Right atrium auricular region (tissue), 2 donors: ENCODE measurements at regions not wholly inside any gene's neighbourhood (a gene's known extent, or its start where the extent isn't known, plus 50 kb on each side); places are given as distances from the start of the nearest gene placed in this dataset.

Experiments used
- DNase-seq: peaks from one replicate; pipeline ENCODE4 v3.0.0-alpha.2; 2019; ENCODE audit warnings: low spot score
- H3K27ac ChIP-seq, 2 donors: fragments of 200-600 bp; sonication (generic); 1 replicate in 1 of 2; 2 replicates in 1 of 2; pipeline ENCODE4 v1.5.1; 2016 to 2019
- H3K27me3 ChIP-seq, 2 donors: fragments of 200-600 bp; sonication (generic); one replicate each; pipeline versions ENCODE4 v1.5.1 to v1.6.0; 2017 to 2019
- H3K36me3 ChIP-seq: fragments of 200-600 bp; sonication (generic); one replicate; pipeline ENCODE4 v1.5.1; 2016
- H3K4me1 ChIP-seq, 2 donors: fragments of 200-600 bp; sonication (generic); one replicate each; pipeline versions ENCODE4 v1.5.1 to v1.6.0; 2017 to 2019
- H3K4me3 ChIP-seq, 2 donors: fragments of 200-600 bp; sonication (generic); 1 replicate in 1 of 2; 2 replicates in 1 of 2; pipeline ENCODE4 v1.5.1; 2017 to 2019; ENCODE audit warnings: mild to moderate bottlenecking in 1 of 2, moderate library complexity in 1 of 2
- H3K9me3 ChIP-seq, 2 donors: fragments of 200-600 bp; sonication (generic); one replicate each; pipeline ENCODE4 v1.5.1; 2019
- TF ChIP-seq, protein P1 (sequence below), 2 donors: fragments of 200-600 bp; sonication (generic); IDR thresholded peaks; one replicate each; pipeline ENCODE4 v1.5.1; 2019; ENCODE audit warnings: antibody characterized with exemption in 2 of 2

DNA sequence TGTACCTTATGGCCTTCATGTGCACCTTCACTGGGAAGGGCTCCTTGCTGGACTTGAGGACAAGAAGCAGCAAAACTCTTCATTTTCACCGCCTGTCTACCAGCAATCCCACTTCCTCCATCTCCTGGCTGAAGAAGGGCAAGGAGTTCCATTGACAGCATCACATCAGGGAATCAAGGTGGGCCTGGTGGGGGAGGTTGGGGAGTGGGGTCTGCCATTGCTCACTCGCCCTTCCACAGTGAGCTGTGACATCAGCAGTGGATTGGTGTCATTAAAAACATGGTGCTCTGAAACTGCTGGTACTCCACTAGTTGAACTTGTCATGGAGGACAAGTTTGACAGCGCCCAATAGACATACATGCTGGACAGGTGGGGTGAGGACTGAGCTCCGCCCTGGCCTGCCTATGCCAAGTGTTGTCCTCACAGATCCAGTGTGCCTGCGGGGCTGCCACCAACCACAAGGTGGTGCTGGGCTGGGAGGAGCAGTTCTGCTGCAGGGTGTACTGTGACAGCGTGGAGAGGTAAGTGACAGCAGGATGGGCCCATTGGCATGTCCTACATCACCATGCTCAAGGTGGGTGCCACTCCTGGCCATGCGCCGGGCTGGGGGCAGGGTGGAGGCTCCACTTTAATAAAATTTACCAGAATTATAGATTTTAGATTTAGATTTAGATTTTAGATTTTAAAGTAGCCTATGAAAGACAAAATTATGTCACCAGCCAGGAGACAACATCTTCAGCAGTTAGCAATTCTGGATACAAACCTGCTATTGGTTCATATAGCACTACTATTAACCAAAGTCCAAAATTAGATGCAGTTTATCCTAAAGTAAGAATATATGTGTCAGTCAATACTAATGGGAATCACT is 1729.1 kb downstream of the TP53TG3F start:
- Histone ChIP-seq H3K27me3 (no peaks in the 10 kb centered on the region), H3K4me1 (no peaks in the 10 kb centered on the region), H3K9me3 (no peaks in the 10 kb centered on the region), H3K27ac (no peak overlapping the region), H3K36me3 (no peaks in the 10 kb centered on the region), H3K4me3 (no peak overlapping the region)
- TF ChIP-seq, protein P1, sequence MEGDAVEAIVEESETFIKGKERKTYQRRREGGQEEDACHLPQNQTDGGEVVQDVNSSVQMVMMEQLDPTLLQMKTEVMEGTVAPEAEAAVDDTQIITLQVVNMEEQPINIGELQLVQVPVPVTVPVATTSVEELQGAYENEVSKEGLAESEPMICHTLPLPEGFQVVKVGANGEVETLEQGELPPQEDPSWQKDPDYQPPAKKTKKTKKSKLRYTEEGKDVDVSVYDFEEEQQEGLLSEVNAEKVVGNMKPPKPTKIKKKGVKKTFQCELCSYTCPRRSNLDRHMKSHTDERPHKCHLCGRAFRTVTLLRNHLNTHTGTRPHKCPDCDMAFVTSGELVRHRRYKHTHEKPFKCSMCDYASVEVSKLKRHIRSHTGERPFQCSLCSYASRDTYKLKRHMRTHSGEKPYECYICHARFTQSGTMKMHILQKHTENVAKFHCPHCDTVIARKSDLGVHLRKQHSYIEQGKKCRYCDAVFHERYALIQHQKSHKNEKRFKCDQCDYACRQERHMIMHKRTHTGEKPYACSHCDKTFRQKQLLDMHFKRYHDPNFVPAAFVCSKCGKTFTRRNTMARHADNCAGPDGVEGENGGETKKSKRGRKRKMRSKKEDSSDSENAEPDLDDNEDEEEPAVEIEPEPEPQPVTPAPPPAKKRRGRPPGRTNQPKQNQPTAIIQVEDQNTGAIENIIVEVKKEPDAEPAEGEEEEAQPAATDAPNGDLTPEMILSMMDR (IDR thresholded peaks at IDR 0.05) = peak in 1 of 2 donors; percentile 30
- DNase-seq = no peak

DNA sequence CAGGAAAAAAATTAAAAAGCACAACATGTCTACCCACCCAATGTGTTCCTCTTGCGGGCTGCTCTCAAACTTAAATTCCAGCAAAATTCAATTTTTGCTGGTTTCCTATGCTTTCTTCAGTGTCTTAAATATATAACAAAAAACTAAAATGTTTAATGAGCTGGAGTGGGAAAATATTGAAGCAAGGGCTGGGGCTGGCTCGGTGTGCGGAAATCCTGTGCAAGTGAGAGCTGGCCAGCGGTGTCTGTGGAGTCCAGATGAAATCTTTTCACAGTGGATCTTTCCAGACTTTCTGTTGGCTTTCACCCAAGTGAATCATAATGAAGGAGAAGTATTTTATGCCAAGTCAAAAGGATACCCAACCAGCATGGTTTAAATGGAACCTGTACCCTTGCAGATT is 1733.6 kb downstream of the TP53TG3F start:
- H3K36me3 ChIP-seq = no peaks in the 10 kb centered on the region
- no peak for DNase-seq

DNA sequence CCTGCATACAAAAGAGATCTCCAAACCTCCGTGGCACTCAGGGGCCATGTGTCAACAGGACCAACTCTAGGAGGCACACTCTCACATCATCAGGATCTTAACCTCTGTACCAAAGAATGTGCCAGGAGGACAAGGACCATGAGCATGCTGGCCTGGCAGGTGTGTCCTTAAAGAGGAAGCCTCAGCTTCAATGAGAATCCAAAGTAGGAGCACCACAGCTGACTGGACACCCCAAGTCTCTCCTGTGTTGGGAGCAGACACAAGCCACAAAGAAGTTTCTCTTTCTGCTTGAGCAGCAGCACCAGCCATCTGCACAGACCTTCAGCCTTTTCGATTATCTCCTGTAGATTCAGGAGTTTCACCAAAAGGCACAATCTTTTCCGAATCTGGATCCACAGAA is 1734.5 kb downstream of the TP53TG3F start:
- no peak for DNase-seq
- H3K27ac ChIP-seq = no peak overlapping the region
- TF ChIP-seq, protein P1 (IDR thresholded peaks at IDR 0.05) = no peak

More for the DNA sequence above, 1733.6 kb downstream of the TP53TG3F start:
- no peaks in the 10 kb centered on the region for H3K9me3 ChIP-seq
- no peak overlapping the region for H3K27ac ChIP-seq
- no peaks in the 10 kb centered on the region for H3K4me1 ChIP-seq
- no peaks in the 10 kb centered on the region for H3K27me3 ChIP-seq
- TF ChIP-seq, protein P1 (IDR thresholded peaks at IDR 0.05) = no peak
- no peak overlapping the region for H3K4me3 ChIP-seq

DNA sequence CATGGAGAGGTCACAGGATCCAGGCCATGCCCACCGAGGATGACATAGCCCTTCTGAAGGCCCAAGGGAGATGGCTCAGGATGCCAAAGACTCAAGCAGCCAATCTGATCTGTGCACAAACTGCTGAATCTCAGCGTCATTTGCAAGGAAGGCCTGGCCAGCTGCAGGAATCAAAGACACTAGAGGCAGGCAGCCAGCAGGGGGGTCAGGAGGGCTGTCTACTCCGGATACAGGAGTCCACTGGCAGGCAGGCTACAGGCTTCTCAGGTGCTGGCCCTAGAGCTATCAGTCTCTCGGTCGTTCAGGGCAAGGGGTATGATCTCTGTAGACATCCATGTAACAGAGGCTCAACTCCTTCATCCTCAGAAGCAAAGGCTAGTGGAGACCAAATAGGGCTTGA is 1735.3 kb downstream of the TP53TG3F start:
- DNase-seq = no peak
- H3K27me3 ChIP-seq = no peaks in the 10 kb centered on the region
- no peak overlapping the region for H3K4me3 ChIP-seq
- no peaks in the 10 kb centered on the region for H3K36me3 ChIP-seq
- H3K4me1 ChIP-seq = no peaks in the 10 kb centered on the region
- no peaks in the 10 kb centered on the region for H3K9me3 ChIP-seq
- no peak overlapping the region for H3K27ac ChIP-seq
- TF ChIP-seq, protein P1 (IDR thresholded peaks at IDR 0.05) = no peak

More for the DNA sequence above, 1734.5 kb downstream of the TP53TG3F start:
- Histone ChIP-seq H3K36me3 (no peaks in the 10 kb centered on the region), H3K9me3 (no peaks in the 10 kb centered on the region), H3K4me1 (no peaks in the 10 kb centered on the region), H3K4me3 (no peak overlapping the region), H3K27me3 (no peaks in the 10 kb centered on the region)

DNA sequence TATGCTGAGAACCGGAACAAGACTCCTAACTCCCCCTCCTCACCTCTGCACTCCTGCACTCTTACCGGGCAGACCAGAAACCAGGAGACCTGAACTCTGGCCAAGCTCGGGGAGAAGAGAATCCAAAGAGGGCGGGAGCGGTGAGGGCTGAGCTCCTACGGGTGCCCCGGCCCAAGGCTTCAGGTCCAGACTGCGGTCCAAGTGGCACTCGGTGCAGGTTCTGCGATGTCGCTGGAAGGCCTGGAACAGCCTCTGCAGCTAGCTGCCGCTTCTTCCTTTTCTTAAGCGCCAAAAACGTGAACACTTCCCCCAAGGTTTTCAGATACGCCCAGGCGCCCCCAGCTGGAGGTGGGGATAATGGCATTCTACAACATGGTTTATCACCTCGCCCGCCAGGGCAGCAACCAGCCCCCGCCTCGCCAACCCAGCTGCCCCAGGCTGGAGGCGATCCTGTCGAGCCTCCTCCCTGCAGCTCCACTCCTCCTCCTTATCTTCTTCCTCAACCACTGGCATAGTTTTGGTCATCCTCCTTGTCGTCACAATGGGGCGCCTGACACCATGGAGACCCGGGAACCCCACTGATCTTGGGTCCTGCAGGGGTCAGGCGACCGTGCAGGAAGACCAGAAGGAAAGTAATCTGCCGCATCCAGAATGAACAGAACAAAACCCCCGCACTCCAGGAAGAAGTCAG is 1735.9 kb downstream of the TP53TG3F start:
- Histone ChIP-seq H3K4me1 (no peaks in the 10 kb centered on the region), H3K36me3 (no peaks in the 10 kb centered on the region), H3K4me3 (no peak overlapping the region), H3K27ac (no peak overlapping the region), H3K9me3 (no peaks in the 10 kb centered on the region), H3K27me3 (no peaks in the 10 kb centered on the region)
- TF ChIP-seq, protein P1 (IDR thresholded peaks at IDR 0.05) = no peak
- no peak for DNase-seq
